Smooth muscle cell (in vitro differentiated cells): ENCODE measurements at regions not wholly inside any gene's neighbourhood (a gene's known extent, or its start where the extent isn't known, plus 50 kb on each side); places are given as distances from the start of the nearest gene placed in this dataset.

Experiments
- DNase-seq: peaks from one replicate; lab custom pipeline; 2025; ENCODE audit not compliant: unreplicated experiment; lab: John Stamatoyannopoulos, UW
- H2AFZ ChIP-seq: fragments of 200-600 bp; sonication (generic); 2 replicates; pipeline ENCODE4 v1.6.0; 2016; ENCODE audit warnings: antibody characterized with exemption, low read depth, mild to moderate bottlenecking
- H3F3A ChIP-seq: fragments of 200-600 bp; sonication (generic); 2 replicates; pipeline ENCODE4 v1.6.0; 2017; ENCODE audit warnings: antibody characterized with exemption, low read depth
- H3K27ac ChIP-seq: fragments of 200-600 bp; sonication (generic); 2 replicates; pipeline ENCODE4 v1.5.1; 2016; ENCODE audit warnings: low read depth, mild to moderate bottlenecking
- H3K27me3 ChIP-seq: fragments of 200-600 bp; sonication (generic); 2 replicates; pipeline ENCODE4 v1.6.1; 2016; ENCODE audit warnings: low read depth, mild to moderate bottlenecking
- H3K36me3 ChIP-seq: fragments of 200-600 bp; sonication (generic); 2 replicates; pipeline ENCODE4 v1.5.1; 2016; ENCODE audit warnings: low read depth
- H3K4me1 ChIP-seq: fragments of 200-600 bp; sonication (generic); 2 replicates; pipeline ENCODE4 v1.5.1; 2016; ENCODE audit warnings: low read depth
- H3K4me2 ChIP-seq: fragments of 200-600 bp; sonication (generic); 2 replicates; pipeline ENCODE4 v1.6.0; 2016; ENCODE audit warnings: mild to moderate bottlenecking
- H3K4me3 ChIP-seq: fragments of 200-600 bp; sonication (generic); 2 replicates; pipeline ENCODE4 v1.5.1; 2016; ENCODE audit warnings: mild to moderate bottlenecking
- H3K79me2 ChIP-seq: fragments of 200-600 bp; sonication (generic); 2 replicates; pipeline ENCODE4 v1.6.0; 2016; ENCODE audit warnings: low read depth, mild to moderate bottlenecking
- H3K9ac ChIP-seq: fragments of 200-600 bp; sonication (generic); 2 replicates; pipeline ENCODE4 v1.6.0; 2016; ENCODE audit warnings: low read depth
- H3K9me3 ChIP-seq: fragments of 200-600 bp; sonication (generic); replicated peaks from 2 replicates; pipeline ENCODE4 v1.5.1; 2016; ENCODE audit warnings: low read depth
- H4K20me1 ChIP-seq: fragments of 200-600 bp; sonication (generic); 2 replicates; pipeline ENCODE4 v1.6.0; 2016; ENCODE audit warnings: low read depth
- WGBS: methylation state at CpG from one replicate; pipeline ENCODE4 v1.1.7; 2016; ENCODE audit warnings: low lambda C conversion rate; 5-methylcytosine and 5-hydroxymethylcytosine counted together
- TF ChIP-seq, protein P1 (sequence below): fragments of 200-600 bp; sonication (generic); IDR thresholded peaks from 2 replicates; pipeline ENCODE4 v1.5.1; 2017; ENCODE audit warnings: borderline replicate concordance, mild to moderate bottlenecking, antibody characterized with exemption; ENCODE audit not compliant: insufficient read depth, poor library complexity, severe bottlenecking

DNA sequence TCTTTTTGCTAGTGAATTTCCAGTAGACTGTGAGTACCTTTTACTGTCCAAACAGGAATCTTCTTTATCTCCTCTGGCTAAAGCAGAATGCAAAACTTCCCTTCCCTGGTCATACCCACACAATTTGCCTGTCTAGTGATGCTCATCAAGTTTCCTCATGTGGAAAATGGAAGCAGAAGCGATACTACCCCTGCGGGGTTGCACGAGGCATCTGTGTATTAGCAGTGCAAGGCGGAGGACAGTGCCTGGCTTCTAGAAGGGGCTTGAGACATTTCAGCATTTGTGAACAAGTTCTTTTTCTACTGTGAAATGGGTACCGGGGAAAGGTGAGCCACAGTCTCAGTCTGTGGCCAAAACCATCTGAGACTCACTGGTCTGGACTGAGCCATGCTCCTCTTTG is 340.9 kb downstream of the AACS start:
- no peaks in the 10 kb centered on the region for H3F3A ChIP-seq
- no peak overlapping the region for H3K4me3 ChIP-seq
- 84% methylated on average over 5 of the region's 5 CpGs for WGBS
- H3K79me2 ChIP-seq = no peaks in the 10 kb centered on the region
- no peak overlapping the region for H3K27ac ChIP-seq
- TF ChIP-seq, protein P1, sequence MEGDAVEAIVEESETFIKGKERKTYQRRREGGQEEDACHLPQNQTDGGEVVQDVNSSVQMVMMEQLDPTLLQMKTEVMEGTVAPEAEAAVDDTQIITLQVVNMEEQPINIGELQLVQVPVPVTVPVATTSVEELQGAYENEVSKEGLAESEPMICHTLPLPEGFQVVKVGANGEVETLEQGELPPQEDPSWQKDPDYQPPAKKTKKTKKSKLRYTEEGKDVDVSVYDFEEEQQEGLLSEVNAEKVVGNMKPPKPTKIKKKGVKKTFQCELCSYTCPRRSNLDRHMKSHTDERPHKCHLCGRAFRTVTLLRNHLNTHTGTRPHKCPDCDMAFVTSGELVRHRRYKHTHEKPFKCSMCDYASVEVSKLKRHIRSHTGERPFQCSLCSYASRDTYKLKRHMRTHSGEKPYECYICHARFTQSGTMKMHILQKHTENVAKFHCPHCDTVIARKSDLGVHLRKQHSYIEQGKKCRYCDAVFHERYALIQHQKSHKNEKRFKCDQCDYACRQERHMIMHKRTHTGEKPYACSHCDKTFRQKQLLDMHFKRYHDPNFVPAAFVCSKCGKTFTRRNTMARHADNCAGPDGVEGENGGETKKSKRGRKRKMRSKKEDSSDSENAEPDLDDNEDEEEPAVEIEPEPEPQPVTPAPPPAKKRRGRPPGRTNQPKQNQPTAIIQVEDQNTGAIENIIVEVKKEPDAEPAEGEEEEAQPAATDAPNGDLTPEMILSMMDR = no peak
- no peaks in the 10 kb centered on the region for H4K20me1 ChIP-seq
- H3K9me3 ChIP-seq = peaks cover 3% of the 10 kb centered on the region
- no peak overlapping the region for H3K4me2 ChIP-seq
- no peaks in the 10 kb centered on the region for H3K4me1 ChIP-seq
- no peaks in the 10 kb centered on the region for H3K36me3 ChIP-seq
- DNase-seq = no peak
- H3K9ac ChIP-seq = no peak overlapping the region
- no peak overlapping the region for H2AFZ ChIP-seq
- H3K27me3 ChIP-seq = no peaks in the 10 kb centered on the region

DNA sequence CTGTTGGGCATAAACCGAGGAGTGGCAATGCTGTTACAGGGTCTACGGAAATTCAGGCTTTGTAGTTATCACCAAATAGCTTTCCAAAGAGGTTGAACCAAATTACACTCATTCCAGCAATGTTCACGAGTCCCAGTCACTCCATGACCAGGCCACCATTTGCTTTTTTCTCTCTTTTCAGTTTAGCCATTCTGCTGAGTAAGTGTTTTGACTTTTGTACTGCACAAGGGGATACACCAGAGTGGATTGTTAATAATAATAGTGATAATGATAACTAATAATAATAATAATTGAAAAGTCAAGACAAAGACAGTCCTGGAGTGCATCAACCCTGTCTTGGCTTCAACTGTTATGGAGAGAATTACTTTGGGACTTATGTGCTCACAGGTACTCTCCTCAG is 343.5 kb downstream of the AACS start:
- no peak overlapping the region for H3K4me2 ChIP-seq
- no peaks in the 10 kb centered on the region for H3K79me2 ChIP-seq
- no peaks in the 10 kb centered on the region for H3K9me3 ChIP-seq
- TF ChIP-seq, protein P1 = no peak
- no peaks in the 10 kb centered on the region for H3F3A ChIP-seq
- no peak overlapping the region for H2AFZ ChIP-seq
- no peaks in the 10 kb centered on the region for H3K27me3 ChIP-seq
- no peak for DNase-seq
- no peak overlapping the region for H3K9ac ChIP-seq
- no peaks in the 10 kb centered on the region for H3K36me3 ChIP-seq
- no peak overlapping the region for H3K4me3 ChIP-seq
- 72% methylated on average over 3 of the region's 3 CpGs for WGBS
- no peaks in the 10 kb centered on the region for H4K20me1 ChIP-seq
- no peaks in the 10 kb centered on the region for H3K4me1 ChIP-seq
- no peak overlapping the region for H3K27ac ChIP-seq

DNA sequence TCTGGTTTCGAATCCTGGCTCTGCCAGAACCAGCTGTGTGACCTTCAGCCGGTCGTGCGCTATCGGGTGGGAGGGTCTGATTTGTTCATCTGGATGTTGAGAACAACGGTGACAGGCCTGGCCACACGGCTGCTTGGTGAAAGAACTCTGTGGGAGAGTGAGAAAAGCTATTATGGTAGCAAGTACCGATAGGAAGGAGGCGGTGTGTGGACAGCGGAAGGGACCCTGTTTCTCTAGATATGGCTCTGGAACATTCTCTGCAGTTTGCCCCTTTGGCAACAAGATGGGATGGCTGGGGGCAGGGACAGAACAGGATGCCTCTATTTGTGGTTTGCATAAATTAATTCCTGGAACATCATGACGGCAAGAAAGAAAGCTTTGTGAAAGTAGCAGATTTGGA is 347.3 kb downstream of the AACS start:
- H3K79me2 ChIP-seq = no peaks in the 10 kb centered on the region
- no peaks in the 10 kb centered on the region for H3K36me3 ChIP-seq
- no peak overlapping the region for H3K4me2 ChIP-seq
- no peaks in the 10 kb centered on the region for H3F3A ChIP-seq
- no peaks in the 10 kb centered on the region for H4K20me1 ChIP-seq
- no peaks in the 10 kb centered on the region for H3K27me3 ChIP-seq
- H3K4me1 ChIP-seq = no peaks in the 10 kb centered on the region
- no peak overlapping the region for H2AFZ ChIP-seq
- no peak overlapping the region for H3K9ac ChIP-seq
- DNase-seq = no peak
- H3K27ac ChIP-seq = no peak overlapping the region
- 91% methylated on average over 11 of the region's 11 CpGs for WGBS
- H3K9me3 ChIP-seq = no peaks in the 10 kb centered on the region
- TF ChIP-seq, protein P1 = no peak
- no peak overlapping the region for H3K4me3 ChIP-seq

DNA sequence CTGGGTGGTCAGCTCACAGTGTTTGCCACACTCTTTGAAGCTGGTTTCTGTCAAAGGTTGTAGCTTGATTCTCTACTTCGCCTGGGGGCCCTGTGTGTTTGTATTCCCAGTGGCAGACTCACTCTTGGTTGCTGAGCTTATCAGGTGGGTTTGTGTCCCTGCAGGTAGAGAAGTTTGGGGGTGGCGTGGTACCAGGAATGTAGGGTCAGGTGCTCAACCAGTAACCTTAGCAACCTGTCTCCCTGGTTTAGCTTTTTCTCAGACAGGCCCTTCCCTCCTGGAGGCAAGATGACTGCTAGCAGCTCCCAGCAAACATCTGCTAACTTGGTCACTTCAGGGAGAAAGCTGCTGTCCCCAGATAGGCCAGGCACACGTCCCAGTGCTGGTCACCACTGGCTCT is 352.2 kb downstream of the AACS start:
- TF ChIP-seq, protein P1 = no peak
- no peak overlapping the region for H2AFZ ChIP-seq
- H3F3A ChIP-seq = no peaks in the 10 kb centered on the region
- no peak overlapping the region for H3K4me2 ChIP-seq
- WGBS = 83% methylated on average over 3 of the region's 3 CpGs
- H3K4me3 ChIP-seq = no peak overlapping the region
- no peaks in the 10 kb centered on the region for H3K9me3 ChIP-seq
- no peaks in the 10 kb centered on the region for H3K4me1 ChIP-seq
- H3K9ac ChIP-seq = no peak overlapping the region
- no peaks in the 10 kb centered on the region for H3K27me3 ChIP-seq
- H3K79me2 ChIP-seq = no peaks in the 10 kb centered on the region
- no peak for DNase-seq
- H3K36me3 ChIP-seq = no peaks in the 10 kb centered on the region
- no peak overlapping the region for H3K27ac ChIP-seq
- no peaks in the 10 kb centered on the region for H4K20me1 ChIP-seq
